ENCODE measurements at regions not wholly inside any gene's neighbourhood (a gene's known extent, or its start where the extent isn't known, plus 50 kb on each side); places are given as distances from the start of the nearest gene placed in this dataset.
"Not testable (repeated sequence)": the region's sequence is repeated elsewhere in the genome, so short reads cannot be mapped to it uniquely, and the experiment has no call there.

DNA sequence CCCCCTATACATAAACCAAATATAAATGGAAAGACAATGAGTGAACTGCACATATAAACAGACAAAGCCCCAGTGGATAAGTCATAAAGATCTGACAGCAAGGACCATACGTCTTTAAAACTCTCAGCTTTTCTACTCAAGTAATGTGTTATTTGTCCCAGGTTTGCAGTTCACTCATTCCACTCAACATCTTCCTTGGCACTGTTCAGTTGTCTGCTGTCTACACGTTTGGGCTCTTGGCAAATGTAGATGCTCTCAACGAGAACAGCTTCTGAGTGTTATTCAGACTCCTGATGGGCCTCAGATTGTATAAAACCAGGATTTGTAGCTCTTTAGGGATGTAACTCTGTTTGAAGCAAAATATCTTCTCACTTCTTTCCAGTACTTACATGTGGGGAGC, 198.2 kb upstream of the SEMA6A start:
- DNase-seq (ENCODE audit: low read depth): no peak

DNA sequence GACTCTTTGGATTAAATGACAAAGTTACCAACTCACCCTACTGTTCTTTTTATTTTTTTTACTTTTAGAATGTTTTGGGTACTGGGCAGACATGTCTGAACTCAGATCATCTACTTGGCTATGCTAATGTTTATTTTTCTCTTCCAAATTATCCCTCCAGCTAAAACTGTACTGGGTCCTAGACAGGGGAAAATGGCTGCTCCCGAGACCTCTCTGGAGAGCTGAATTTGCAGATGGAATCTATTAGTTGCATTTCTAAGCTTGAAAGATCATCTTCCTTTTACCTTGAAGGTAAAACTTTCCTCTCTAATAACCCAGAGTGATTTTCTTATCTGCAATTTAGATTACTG, 197.5 kb upstream of the SEMA6A start:
- no peak for DNase-seq (ENCODE audit: low read depth)

DNA sequence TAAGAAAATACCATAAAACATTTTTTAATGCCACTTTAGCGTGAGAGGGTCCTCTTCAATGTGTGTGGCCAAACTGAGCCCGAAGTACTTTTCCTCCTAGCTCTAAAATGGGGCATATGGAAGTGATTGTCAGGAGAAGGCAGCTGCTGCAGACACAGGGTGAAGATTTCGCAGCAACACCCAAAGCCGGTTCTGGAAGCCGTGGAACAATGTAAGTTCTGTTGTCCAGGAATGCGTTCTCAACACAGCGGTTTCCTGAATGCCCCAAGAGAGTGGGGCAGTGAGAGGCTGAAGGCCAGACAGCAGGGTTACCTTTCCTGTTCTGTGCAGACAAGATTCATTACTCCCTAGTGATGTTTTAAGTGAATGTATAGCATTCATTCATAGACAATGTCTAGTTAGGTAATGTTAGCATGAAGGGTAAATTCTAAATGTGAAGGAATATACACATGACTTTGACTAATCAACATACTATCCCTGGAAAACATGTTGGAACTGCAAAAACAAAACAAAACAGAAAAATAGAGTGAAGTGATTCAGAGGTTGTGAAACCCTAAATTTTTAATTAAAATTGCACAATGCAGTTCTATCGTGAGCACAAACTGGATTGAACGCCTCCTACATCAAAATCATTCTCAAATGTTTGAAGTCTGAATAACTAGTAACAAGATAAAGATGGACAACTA, 197.0 kb upstream of the SEMA6A start:
- DNase-seq (ENCODE audit: low read depth): no peak

DNA sequence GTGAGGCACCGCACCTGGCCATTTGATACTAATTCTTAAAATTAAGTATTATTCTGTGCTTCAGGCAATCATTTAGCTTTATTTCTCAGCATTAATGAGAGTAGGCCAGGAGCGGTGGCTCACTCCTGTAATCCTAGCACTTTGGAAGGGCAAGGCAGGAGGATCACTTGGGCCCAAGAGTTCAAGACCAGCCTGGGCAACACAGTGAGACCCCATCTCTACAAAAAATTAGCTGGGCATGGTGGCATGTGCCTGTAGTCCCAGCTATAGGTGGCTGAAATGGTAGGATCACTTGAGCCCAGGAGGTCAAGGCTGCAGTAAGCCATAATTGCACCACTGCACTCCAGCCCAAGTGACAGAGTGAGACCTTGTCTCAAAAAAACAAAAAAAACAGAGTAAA, 195.3 kb upstream of the SEMA6A start:
- not testable (repeated sequence) for DNase-seq (ENCODE audit: low read depth)

DNA sequence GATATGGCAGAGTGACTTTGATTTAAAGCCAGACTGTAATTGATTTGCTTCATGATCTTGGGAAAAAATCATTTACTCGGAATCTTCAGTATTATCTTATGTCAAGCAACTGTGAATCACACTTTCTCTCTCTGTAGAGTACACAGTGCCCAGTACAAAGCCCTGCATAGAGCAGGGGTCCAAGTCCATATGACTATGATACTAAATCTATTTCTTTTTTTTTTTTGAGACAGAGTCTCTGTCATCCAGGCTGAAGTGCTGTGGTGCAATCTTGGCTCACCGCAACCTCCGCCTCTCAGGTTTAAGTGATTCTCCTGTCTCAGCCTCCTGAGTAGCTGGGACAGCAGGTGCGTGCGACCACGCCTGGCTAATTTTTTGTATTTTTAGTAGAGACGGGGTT, 194.8 kb upstream of the SEMA6A start:
- no peak for DNase-seq (ENCODE audit: low read depth)

DNA sequence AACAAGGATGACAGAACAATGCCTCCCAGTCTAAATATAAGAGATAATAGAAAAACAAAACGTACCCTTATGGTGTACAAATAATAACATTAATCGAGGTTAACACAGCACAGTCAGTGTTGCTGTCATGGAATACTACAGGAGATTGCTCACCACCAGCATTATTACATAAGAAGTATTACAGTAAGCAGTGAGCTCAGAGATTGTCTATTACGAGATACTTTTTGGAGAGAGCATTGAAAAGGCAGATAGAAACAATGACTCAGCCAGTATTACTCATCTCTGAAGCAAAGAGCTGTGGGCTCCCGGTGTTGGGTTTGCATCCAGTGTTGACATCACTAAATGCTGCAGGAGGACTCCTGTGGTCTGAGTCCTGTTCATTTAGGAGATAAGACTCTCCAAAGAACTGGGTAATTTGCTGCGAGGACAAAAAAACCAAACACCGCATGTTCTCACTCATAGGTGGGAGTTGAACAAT, 191.9 kb upstream of the SEMA6A start:
- DNase-seq (ENCODE audit: low read depth): no peak

DNA sequence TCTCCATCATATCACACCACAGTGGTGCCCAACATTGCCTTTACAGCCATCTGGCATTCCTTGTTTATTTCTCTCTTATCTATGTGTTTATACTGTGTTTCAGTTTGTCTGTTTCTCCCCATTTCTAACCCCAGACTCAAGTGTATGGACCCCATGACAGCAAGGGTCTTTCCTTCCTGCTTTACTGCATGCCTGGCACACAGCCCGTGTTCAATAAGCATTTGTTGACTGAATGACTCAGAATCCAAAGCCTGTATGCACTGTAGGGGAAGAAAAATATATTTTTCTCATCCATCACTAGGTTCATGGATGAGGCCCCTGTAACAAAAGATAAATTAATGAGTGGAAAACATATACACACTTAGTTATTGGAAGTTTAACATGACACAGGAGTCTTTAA, 190.8 kb upstream of the SEMA6A start:
- no peak for DNase-seq (ENCODE audit: low read depth)

DNA sequence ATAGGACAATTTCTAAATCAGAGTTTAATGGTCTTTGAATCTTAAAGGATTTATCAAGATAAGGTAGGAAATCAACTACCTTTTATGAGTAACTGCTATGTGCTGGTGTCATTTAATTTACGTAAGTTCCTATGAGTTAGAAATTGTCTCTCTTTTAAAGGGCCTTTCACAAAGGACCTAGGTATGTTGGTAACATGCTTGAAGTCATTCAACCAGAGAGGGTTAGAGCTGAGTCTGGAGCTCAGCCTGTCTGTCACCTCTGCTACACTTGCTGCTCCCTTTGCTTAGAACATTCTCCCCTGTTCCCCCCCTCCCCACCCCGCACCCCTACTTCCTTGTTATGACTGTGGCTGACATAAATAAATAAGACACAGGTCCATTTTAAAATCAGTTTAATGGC, 190.3 kb upstream of the SEMA6A start:
- no peak for DNase-seq (ENCODE audit: low read depth)

DNA sequence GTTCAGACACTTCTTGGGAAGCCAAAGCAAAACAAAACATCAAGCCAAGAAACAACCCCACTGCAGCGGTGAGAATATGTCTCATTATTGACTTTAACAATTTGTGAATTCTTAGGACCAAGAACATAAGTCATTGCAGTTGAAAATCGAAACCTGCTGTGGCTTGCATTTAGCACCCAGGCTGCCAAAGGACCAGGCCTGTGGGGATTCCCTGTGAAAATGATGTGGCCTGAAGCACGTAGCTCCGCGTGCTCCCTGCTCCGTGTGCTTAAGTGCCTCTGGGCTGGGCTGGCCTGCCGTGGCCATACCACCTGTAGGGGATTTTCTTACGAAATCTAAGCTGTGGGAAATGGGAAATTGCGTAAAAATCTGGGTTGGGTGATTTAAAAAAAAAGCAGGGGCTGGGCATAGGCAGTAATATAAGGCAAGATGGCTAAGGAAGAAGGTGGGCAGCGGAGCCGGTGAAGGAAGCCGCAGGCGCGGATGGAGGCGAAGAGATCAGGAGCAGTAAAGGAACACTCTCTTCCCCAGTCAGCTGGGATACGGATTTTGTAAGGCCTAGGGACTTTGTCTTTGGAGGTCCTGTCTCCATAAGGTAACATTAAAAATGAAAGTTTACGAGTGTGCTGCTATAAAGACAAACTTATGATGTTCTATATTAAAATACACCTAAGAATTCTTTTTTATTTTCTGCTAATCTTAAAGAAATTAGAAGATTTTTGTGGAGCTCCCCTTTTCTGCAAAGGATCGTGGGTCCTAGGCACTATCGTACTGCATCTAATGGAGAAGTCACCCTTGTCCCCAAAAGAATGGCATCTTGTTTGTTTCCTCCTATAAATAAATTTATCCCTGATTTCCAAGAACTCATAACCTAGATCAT, 189.6 kb upstream of the SEMA6A start:
- DNase-seq (ENCODE audit: low read depth): no peak

DNA sequence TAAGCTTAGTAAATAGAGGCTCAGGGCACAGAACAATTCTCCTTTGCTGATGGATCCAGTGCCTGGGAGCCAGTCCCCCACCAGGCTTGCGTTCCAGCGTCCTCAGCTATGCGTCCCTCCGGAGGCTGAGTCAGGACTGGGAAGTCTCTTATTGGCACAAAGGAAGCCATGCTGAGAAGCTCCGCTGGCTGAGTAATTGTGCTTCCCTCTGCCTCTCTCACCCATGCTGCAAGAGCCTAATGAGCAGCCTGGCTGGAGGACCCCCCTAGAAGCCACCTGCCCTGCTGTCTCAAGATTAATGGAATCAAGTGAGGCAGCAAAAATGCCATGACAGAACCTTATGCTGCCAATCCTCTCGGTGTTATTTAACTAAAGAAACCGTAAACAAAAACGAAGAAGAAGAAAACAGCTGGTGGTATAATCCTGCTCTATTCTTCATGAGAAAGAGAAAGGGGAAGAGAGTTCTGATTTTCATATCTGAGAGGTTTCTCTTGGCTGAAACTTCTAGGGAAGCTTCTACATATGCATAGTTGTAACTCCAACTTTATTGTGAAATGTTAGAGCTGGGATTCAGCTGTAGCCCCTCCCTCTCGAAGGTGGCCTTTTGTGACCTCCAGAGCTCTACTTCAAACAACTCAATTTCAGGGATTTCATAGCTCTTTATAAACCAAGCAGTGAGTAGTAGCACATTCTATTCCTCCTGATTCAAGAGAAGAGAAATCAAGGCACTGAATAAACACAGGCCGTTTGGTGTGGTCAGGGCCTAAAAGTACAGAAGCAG, 185.4 kb upstream of the SEMA6A start:
- DNase-seq (ENCODE audit: low read depth): no peak

DNA sequence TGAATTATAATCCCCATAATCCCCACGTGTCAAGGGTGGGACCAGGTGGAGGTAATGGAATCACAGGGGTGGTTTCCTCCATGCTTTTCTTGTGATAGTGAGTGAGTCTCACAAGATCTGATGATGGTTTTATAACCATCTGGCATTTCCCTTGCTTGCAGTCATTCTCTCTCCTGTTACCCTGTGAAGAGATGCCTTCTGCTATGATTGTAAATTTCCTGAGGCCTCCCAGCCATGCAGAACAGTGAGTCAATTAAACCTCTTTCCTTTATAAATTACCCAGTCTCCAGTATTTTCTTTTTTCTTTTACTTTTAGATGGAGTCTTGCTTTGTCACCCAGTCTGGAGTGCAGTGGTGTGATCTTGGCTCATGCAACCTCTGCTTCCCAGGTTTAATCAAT, 182.7 kb upstream of the SEMA6A start:
- no peak for DNase-seq (ENCODE audit: low read depth)

DNA sequence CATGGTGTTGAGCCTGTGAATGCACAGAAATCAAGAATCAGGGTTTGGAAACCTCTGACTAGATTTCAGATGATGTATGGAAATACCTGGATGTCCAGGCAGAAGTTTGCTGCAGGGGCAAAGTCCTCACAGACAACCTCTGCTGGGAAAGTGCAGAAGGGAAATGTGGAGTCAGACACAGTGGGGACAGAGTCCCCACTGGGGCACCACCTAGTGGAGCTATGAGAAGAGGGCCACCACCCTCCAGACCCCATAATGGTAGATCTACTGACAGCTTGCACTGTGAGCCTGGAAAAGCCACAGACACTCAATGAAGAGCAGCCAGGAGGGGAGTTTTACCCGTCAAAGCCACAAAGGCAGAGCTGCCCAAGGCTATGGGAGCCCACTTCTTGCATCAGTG, 181.9 kb upstream of the SEMA6A start:
- DNase-seq (ENCODE audit: low read depth): no peak

DNA sequence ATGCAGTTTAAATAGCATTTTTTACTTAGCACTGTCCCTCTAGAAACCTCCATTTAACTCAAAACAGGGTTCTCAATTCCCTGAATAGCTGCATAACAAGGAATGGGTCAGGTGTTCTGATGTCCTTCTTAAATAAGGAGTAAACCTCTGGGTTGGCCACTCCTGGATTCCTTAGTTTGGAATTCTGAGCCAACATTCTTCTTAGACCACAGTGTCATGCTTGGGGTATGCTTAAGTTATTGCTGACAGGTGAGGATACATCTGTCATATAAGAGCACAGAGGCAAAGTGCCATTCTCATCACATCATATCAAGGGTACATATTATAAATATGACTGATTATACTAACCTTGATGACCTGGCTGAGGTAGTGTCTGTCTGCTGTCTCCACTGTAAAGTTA, 179.9 kb upstream of the SEMA6A start:
- no peak for DNase-seq (ENCODE audit: low read depth)

DNA sequence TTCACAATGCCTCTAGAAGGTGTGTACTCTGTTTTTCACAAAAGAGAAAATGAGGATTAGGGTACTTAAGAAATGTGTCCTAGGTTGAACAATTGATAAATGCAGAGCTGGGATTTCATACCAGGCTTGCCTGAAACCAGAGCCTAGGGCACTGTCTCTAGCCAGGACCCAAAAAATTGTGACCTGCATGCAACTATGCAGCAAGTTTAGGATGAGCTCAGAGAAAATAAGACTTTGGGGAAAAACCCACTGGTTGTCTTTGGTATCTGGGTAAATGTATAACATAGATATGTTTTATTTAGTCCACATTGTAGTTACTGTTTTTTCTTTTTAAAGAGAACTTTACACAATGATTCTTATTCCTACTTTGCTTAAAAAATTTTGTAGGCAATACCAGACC, 177.1 kb upstream of the SEMA6A start:
- no peak for DNase-seq (ENCODE audit: low read depth)

DNA sequence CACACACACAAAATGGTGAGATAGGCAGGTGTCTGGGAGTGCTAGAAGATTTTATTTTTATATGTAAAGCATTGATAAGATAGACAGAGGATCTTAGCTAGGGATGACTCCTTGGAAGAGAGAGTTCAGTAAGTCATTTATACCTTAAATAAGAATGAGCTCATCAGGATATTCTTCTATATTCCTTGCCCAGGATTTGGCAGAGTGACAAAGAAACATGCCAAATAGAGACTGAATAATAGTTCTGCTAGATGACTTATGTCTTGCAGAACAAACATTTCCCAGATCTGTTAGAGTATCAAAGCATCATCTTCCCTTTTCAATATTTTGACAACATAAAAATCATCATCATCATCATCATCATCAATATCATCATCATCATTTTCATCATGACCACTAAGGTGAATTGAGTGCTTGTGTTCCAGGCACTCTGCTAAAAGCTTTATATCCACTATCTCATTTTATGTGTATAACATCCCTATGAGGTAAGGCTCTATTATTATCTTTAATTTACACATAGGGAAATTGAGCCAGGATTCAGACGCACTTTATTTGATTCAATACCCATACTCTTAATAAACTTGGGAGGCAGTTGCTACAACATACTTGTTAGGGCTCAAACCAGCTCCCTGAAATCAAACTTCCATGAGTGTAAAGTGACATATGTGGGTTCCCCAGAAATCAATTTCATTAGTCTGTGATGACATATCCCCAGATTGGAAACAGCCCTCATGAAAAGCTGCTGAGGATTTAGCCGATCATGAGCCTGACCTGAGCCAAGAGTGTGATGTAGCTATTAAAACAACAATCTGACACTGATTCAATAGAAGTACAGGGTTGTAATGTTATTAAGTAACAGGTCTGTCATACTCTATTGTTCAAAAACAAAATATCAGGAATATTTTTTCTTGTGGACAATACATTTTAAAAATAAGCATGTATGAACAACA, 176.3 kb upstream of the SEMA6A start:
- DNase-seq (ENCODE audit: low read depth): no peak

DNA sequence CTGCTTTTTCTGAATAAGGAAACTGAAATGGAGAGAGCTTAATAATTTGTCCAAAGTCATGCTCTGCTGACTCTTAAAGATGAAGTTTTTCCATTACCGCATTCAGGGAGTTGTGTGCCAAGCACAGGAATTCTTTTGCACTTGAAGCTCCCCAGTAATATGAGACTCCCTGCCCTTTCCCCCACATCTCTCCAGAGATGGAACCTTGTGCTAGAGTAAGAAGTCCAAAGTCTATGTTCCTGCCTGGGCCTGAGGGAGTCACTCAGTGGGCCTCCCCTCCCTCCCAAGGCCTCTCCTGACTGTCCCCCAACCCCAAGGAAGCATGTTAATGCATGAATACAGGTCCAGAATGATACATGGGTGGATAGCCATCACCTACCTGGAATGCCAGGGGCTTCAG, 173.3 kb upstream of the SEMA6A start:
- DNase-seq (ENCODE audit: low read depth): no peak

DNA sequence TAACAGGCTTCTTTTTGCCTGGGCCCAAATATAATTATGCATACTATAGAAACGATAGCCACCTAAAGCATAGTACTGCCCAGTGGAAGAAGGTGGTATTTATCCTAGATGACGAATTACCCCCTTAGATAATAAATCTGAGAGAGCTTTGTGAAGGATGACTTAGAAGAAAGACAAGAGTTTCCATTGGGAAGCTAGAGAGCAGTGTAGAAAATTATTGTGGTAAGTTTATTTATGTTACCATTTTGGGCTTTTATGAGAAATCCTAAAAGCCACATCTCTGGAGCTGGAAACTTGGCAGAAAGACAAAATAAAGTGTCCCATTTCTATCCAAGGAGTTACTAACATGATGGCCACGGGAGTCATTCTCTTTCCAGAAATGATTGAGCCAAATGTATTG, 172.0 kb upstream of the SEMA6A start:
- no peak for DNase-seq (ENCODE audit: low read depth)

DNA sequence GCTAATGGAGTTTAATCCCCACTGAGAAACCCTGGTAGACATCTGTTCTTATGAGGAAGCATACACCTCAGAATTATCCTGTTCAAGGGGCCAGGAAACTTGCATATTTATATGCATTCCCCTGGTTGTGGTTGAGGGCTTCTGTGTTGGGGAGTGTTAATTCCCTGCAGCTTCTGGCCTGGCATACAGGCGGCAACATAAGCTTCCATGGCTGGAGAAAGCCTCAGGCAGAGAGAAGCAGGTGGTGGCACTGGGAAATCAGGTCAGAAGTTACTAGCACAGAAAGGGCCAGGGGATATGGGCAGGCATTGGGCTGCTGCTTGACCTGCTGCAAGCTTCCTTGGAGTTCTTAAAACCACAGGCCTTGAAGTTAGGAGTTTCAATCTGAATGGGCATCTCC, 166.1 kb upstream of the SEMA6A start:
- no peak for DNase-seq (ENCODE audit: low read depth)

DNA sequence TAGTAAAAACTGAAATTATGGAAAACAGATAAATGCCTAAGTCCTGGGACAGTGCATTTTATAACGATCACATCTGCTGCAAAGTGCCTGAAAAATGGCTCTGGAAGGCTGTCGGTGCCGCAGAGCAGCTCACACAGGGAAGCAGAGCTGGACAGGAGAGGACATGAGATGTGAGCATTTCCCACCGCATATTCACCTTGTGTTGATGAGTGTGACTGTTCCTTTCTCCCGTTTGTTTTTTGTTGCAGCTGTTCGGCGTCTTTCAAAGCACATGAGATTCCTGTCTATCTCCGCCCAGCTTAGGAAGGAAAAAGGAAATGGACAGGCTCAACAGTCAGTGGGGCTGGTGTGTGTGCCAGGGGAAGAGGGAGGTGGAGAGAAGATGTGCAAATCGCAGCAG, 164.9 kb upstream of the SEMA6A start:
- DNase-seq (ENCODE audit: low read depth): no peak

DNA sequence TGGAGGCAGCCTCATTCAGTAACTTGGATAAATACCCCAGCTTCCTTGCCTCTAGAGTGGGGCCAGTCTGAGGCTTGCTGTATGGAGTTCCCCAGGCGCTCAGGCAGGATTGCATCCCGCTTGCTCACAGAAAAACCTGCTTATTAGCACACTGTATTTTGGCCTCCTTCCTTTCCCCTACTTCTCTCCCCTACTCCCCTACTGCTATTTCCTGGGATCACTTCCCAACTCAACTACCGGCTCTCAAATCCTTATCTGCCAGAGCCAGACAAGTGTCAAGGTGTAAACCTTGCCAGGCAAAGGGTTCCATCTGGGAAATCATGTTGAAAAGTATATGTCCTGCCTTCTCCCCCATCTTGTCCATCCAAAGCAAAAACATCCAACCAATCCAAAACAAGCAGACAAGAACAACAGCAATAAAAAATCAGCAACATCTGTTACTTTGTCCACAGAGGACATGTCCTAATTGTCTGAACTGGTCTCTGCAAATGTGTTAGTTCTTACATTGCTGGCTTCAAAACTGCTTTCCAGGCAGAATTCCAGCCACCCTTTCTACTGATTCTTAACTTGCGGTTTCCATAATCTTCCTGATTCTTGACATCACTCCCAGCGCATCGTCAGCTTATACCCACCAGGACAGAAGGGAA, 164.1 kb upstream of the SEMA6A start:
- DNase-seq (ENCODE audit: low read depth): no peak

DNA sequence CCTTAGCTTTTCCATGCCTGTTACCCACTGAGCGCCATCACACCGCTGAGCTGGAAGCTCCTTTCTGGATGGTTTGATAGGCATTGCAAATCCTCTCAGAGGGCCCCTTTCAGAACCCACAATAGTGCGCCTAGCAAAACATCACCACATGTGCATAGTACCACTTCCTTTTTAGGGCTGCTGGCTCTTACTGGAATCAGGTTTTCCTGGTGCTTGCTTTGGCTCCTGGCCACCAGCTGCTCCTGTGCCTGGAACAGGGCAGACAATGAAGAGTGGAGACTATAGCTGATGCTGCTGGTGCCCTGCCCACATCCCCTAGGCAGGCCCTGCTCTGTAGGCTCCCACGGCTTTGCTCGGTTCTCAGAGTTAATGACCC, 163.6 kb upstream of the SEMA6A start:
- no peak for DNase-seq (ENCODE audit: low read depth)

Measured in activated T-cell treated with anti-CD3 and anti-CD28 coated beads for 24 hours (primary cell).